Loucy (cell line): ENCODE measurements at regions not wholly inside any gene's neighbourhood (a gene's known extent, or its start where the extent isn't known, plus 50 kb on each side); places are given as distances from the start of the nearest gene placed in this dataset.

ENCODE experiments used
- CTCF ChIP-seq: fragments of 200-600 bp; sonication (generic); conservative IDR thresholded peaks from 2 replicates; pipeline ENCODE4 v1.5.1; 2014; ENCODE audit warnings: mild to moderate bottlenecking, antibody characterized with exemption, low read length
- EZH2phosphoT487 ChIP-seq: fragments of 200-600 bp; IDR thresholded peaks from 2 replicates; pipeline ENCODE4 v1.6.1; 2018; ENCODE audit warnings: antibody characterized with exemption, mild to moderate bottlenecking, moderate library complexity, borderline replicate concordance

- no peak for TF ChIP-seq CTCF
- TF ChIP-seq EZH2phosphoT487 = no peak
Measured at GRCh38 chr1:100622966-100623762, 85.2 kb downstream of the GPR88 start.
